ENCODE measurements at regions not wholly inside any gene's neighbourhood (a gene's known extent, or its start where the extent isn't known, plus 50 kb on each side); places are given as distances from the start of the nearest gene placed in this dataset.

DNA sequence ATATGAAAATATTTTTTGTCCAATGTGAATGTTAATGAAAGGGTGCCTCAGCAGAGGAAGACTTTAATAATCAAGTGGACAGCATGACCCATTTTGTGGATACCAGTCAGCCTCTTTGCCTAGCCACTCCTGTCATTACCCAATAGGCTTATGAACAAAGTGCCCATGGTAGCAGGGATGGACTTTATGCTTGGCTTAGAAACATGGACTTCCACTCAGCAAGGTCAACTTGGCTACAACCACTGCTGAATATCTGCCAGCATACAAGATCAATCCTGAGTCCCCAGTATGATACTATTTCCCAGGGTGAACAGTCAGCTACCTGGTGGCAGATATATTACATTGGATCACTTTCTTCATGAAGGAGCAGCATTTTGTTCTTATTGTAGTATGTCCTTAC lies 56.7 kb upstream of the NXF3 start:
- H3K36me3 ChIP-seq = no peaks in the 10 kb centered on the region
- no peaks in the 10 kb centered on the region for H3K9me3 ChIP-seq
- no peaks in the 10 kb centered on the region for H3K27me3 ChIP-seq
- no peak for DNase-seq
- intact Hi-C loops (cut with DNase I; ENCODE audit: low total_unique reads) = no loop called here
- H3K4me3 ChIP-seq = no peak overlapping the region
- TF ChIP-seq, protein P1, sequence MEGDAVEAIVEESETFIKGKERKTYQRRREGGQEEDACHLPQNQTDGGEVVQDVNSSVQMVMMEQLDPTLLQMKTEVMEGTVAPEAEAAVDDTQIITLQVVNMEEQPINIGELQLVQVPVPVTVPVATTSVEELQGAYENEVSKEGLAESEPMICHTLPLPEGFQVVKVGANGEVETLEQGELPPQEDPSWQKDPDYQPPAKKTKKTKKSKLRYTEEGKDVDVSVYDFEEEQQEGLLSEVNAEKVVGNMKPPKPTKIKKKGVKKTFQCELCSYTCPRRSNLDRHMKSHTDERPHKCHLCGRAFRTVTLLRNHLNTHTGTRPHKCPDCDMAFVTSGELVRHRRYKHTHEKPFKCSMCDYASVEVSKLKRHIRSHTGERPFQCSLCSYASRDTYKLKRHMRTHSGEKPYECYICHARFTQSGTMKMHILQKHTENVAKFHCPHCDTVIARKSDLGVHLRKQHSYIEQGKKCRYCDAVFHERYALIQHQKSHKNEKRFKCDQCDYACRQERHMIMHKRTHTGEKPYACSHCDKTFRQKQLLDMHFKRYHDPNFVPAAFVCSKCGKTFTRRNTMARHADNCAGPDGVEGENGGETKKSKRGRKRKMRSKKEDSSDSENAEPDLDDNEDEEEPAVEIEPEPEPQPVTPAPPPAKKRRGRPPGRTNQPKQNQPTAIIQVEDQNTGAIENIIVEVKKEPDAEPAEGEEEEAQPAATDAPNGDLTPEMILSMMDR (IDR thresholded peaks at IDR 0.05) = no peak
- H3K4me1 ChIP-seq = peaks cover 0 to 4% (median 1%) of the 10 kb centered on the region in 4 donors
- H3K27ac ChIP-seq = no peak overlapping the region

GRCh38 chrX:103148075-103148474 lies 55.1 kb upstream of the NXF3 start:
- Histone ChIP-seq H3K4me1 (peaks cover 0 to 4% (median 1%) of the 10 kb centered on the region in 4 donors), H3K9me3 (no peaks in the 10 kb centered on the region), H3K27ac (no peak overlapping the region), H3K36me3 (no peaks in the 10 kb centered on the region), H3K27me3 (no peaks in the 10 kb centered on the region), H3K4me3 (no peak overlapping the region)
- intact Hi-C loops (cut with DNase I; ENCODE audit: low total_unique reads) = no loop called here
- DNase-seq = no peak
- TF ChIP-seq, protein P1 (IDR thresholded peaks at IDR 0.05) = no peak

All from tibial artery (tissue), 4 donors.